Thyroid gland (tissue), 4 donors: ENCODE measurements at regions not wholly inside any gene's neighbourhood (a gene's known extent, or its start where the extent isn't known, plus 50 kb on each side); places are given as distances from the start of the nearest gene placed in this dataset.

Source experiments
- DNase-seq, 2 donors: peaks; one replicate each; pipeline ENCODE4 v3.0.0-alpha.2; 2019
- H3K27ac ChIP-seq, 3 donors: fragments of 200-600 bp; sonication (generic); 1 replicate in 2 of 3; 2 replicates in 1 of 3; pipeline ENCODE4 v1.5.1; 2016 to 2019; ENCODE audit warnings: mild to moderate bottlenecking in 1 of 3, moderate library complexity in 1 of 3
- H3K27me3 ChIP-seq: fragments of 200-600 bp; sonication (generic); one replicate; pipeline ENCODE4 v1.5.1; 2019
- H3K36me3 ChIP-seq, 2 donors: fragments of 200-600 bp; sonication (generic); one replicate each; pipeline ENCODE4 v1.5.1; 2016 to 2019
- H3K4me1 ChIP-seq, 2 donors: fragments of 200-600 bp; sonication (generic); one replicate each; pipeline ENCODE4 v1.5.1; 2017 to 2019
- H3K4me3 ChIP-seq, 3 donors: fragments of 200-600 bp; sonication (generic); replicated peaks in 1 of 3; 1 replicate in 2 of 3; 2 replicates in 1 of 3; pipeline ENCODE4 v1.5.1; 2016; ENCODE audit warnings: mild to moderate bottlenecking in 1 of 3
- H3K9me3 ChIP-seq: fragments of 200-600 bp; sonication (generic); one replicate; pipeline ENCODE4 v1.5.1; 2017
- CTCF ChIP-seq, 6 experiments: fragments of 200-600 bp in 3 of 6; fragments of 450-650 bp in 3 of 6; sonication (generic) in 3 of 6; IDR thresholded peaks; one replicate each; pipeline ENCODE4 v1.5.1; 2016 to 2019; ENCODE audit warnings: antibody characterized with exemption in 6 of 6, mild to moderate bottlenecking in 2 of 6, inconsistent platforms in 1 of 6, moderate library complexity in 1 of 6
- POLR2A ChIP-seq, 2 donors: fragments of 450-650 bp; IDR thresholded peaks; one replicate each; pipeline ENCODE4 v1.6.1; 2017; ENCODE audit warnings: antibody characterized with exemption in 2 of 2, mild to moderate bottlenecking in 2 of 2, moderate library complexity in 1 of 2
- WGBS, 2 donors: methylation state at CpG; one replicate each; pipeline ENCODE4 v1.1.5; 2017; 5-methylcytosine and 5-hydroxymethylcytosine counted together
- intact Hi-C: fragments of 100-400 bp; cut with DNase I; formaldehyde crosslinking; loops from one replicate; pipeline ENCODE4 v1.15.1; 2023

GRCh38 chr7:3243256-3243655, 57.8 kb upstream of the SDK1 start:
- H3K4me1 ChIP-seq: peaks cover 0 to 5% of the 10 kb centered on the region in 2 donors
- no peaks in the 10 kb centered on the region for H3K36me3 ChIP-seq
- no peaks in the 10 kb centered on the region for H3K9me3 ChIP-seq
- H3K27me3 ChIP-seq: no peaks in the 10 kb centered on the region
- no peak for TF ChIP-seq POLR2A (IDR thresholded peaks at IDR 0.05)
- no peak for TF ChIP-seq CTCF (IDR thresholded peaks at IDR 0.05)
- intact Hi-C loops: no loop called here
- no peak for DNase-seq
- H3K4me3 ChIP-seq: no peak overlapping the region
- WGBS, 2 donors: 71 to 76% methylated on average over 5 of the region's 5 CpGs
- H3K27ac ChIP-seq: no peak overlapping the region

GRCh38 chr7:3243680-3244079, 57.4 kb upstream of the SDK1 start:
- Histone ChIP-seq H3K9me3 (no peaks in the 10 kb centered on the region), H3K4me1 (peaks cover 0 to 5% of the 10 kb centered on the region in 2 donors), H3K36me3 (no peaks in the 10 kb centered on the region), H3K4me3 (no peak overlapping the region), H3K27ac (no peak overlapping the region), H3K27me3 (no peaks in the 10 kb centered on the region)
- TF ChIP-seq CTCF (IDR thresholded peaks at IDR 0.05) (no peak), POLR2A (IDR thresholded peaks at IDR 0.05) (no peak)
- DNase-seq: no peak
- intact Hi-C loops: no loop called here
- WGBS, 2 donors: 88 to 92% methylated on average over 15 of the region's 15 CpGs

- peaks cover 0 to 5% of the 10 kb centered on the region in 2 donors for H3K4me1 ChIP-seq
- DNase-seq: no peak
- no peaks in the 10 kb centered on the region for H3K9me3 ChIP-seq
- TF ChIP-seq CTCF (IDR thresholded peaks at IDR 0.05) (no peak), POLR2A (IDR thresholded peaks at IDR 0.05) (no peak)
- H3K27me3 ChIP-seq: no peaks in the 10 kb centered on the region
- no peak overlapping the region for H3K27ac ChIP-seq
- H3K4me3 ChIP-seq: no peak overlapping the region
- intact Hi-C loops: no loop called here
- no peaks in the 10 kb centered on the region for H3K36me3 ChIP-seq
- WGBS, 2 donors: 71 to 76% methylated on average over 7 of the region's 7 CpGs
Measured at GRCh38 chr7:3244241-3244814, 56.7 kb upstream of the SDK1 start.

- H3K27me3 ChIP-seq: no peaks in the 10 kb centered on the region
- DNase-seq: no peak
- TF ChIP-seq POLR2A (IDR thresholded peaks at IDR 0.05) (no peak), CTCF (IDR thresholded peaks at IDR 0.05) (no peak)
- intact Hi-C loops: no loop called here
- WGBS, 2 donors: 46 to 48% methylated on average over 2 of the region's 2 CpGs
- H3K27ac ChIP-seq: no peak overlapping the region
- H3K9me3 ChIP-seq: no peaks in the 10 kb centered on the region
- no peak overlapping the region for H3K4me3 ChIP-seq
- no peaks in the 10 kb centered on the region for H3K36me3 ChIP-seq
- H3K4me1 ChIP-seq: peaks cover 0 to 5% of the 10 kb centered on the region in 2 donors
Measured at GRCh38 chr7:3245077-3245476, 56.0 kb upstream of the SDK1 start.

DNA sequence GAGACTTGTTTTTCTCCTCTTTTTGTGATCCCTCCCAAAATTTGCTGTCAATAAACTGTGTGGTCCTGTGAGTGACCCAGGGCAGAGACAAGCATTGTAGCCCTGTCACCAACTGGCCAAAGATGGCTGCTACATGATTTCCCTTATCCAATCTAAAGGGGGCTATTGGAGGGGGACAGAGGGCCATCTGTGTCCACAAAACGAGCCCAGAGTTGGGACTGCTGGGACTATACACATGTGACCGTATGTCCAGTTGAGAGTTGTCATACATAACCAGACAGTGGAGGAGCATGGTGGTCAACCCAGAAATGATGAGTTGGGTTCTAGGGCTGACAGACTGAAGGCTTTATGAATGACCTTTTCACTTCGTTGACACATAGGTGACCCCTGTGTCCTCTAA, 55.3 kb upstream of the SDK1 start:
- Histone ChIP-seq H3K27me3 (no peaks in the 10 kb centered on the region), H3K9me3 (no peaks in the 10 kb centered on the region), H3K4me3 (no peak overlapping the region), H3K27ac (no peak overlapping the region), H3K4me1 (peaks cover 0 to 5% of the 10 kb centered on the region in 2 donors), H3K36me3 (no peaks in the 10 kb centered on the region)
- DNase-seq: no peak
- WGBS, 2 donors: 83 to 89% methylated on average over 3 of the region's 3 CpGs
- intact Hi-C loops: no loop called here
- TF ChIP-seq CTCF (IDR thresholded peaks at IDR 0.05) (no peak), POLR2A (IDR thresholded peaks at IDR 0.05) (no peak)
